ENCODE measurements at regions not wholly inside any gene's neighbourhood (a gene's known extent, or its start where the extent isn't known, plus 50 kb on each side); places are given as distances from the start of the nearest gene placed in this dataset.

GRCh38 chr21:35346697-35347096, 297.6 kb upstream of the RUNX1 start:
- Histone ChIP-seq H3K27me3 (no peaks in the 10 kb centered on the region), H3K27ac (no peak overlapping the region)
- intact Hi-C loops (cut with DNase I) = no loop called here

DNA sequence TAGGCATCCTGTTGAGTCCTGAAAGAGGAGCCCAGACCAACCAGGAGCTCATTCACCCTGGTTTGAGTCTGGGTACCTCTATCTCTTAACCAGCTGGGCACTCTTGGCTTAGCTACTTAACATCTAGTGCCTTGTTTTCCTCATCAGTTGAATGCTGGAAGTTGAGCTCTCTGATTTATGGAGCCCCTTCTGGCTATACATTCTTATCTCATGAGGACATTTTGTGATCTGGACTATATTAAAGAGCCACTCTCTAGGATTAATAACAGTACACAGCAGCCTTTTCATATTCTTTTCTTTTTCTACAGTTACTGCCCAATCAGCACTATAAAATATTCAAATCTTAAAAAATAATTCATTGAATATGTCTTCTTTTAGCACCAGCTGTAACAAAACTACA, 296.9 kb upstream of the RUNX1 start:
- TF ChIP-seq, protein P1, sequence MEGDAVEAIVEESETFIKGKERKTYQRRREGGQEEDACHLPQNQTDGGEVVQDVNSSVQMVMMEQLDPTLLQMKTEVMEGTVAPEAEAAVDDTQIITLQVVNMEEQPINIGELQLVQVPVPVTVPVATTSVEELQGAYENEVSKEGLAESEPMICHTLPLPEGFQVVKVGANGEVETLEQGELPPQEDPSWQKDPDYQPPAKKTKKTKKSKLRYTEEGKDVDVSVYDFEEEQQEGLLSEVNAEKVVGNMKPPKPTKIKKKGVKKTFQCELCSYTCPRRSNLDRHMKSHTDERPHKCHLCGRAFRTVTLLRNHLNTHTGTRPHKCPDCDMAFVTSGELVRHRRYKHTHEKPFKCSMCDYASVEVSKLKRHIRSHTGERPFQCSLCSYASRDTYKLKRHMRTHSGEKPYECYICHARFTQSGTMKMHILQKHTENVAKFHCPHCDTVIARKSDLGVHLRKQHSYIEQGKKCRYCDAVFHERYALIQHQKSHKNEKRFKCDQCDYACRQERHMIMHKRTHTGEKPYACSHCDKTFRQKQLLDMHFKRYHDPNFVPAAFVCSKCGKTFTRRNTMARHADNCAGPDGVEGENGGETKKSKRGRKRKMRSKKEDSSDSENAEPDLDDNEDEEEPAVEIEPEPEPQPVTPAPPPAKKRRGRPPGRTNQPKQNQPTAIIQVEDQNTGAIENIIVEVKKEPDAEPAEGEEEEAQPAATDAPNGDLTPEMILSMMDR (IDR thresholded peaks at IDR 0.05) = no peak
- H3K36me3 ChIP-seq = no peaks in the 10 kb centered on the region
- ATAC-seq (no peak), DNase-seq (no peak)
- no peaks in the 10 kb centered on the region for H3K27me3 ChIP-seq
- intact Hi-C loops (cut with DNase I) = no loop called here
- no peak overlapping the region for H3K4me3 ChIP-seq
- no peaks in the 10 kb centered on the region for H3K9me3 ChIP-seq
- no peaks in the 10 kb centered on the region for H3K4me1 ChIP-seq
- H3K27ac ChIP-seq = no peak overlapping the region

More at GRCh38 chr21:35346697-35347096, 297.6 kb upstream of the RUNX1 start:
- ATAC-seq = no peak
- TF ChIP-seq, protein P1 (IDR thresholded peaks at IDR 0.05) = no peak
- Histone ChIP-seq H3K36me3 (no peaks in the 10 kb centered on the region), H3K4me3 (no peak overlapping the region), H3K4me1 (no peaks in the 10 kb centered on the region), H3K9me3 (no peaks in the 10 kb centered on the region)
- DNase-seq = no peak

DNA sequence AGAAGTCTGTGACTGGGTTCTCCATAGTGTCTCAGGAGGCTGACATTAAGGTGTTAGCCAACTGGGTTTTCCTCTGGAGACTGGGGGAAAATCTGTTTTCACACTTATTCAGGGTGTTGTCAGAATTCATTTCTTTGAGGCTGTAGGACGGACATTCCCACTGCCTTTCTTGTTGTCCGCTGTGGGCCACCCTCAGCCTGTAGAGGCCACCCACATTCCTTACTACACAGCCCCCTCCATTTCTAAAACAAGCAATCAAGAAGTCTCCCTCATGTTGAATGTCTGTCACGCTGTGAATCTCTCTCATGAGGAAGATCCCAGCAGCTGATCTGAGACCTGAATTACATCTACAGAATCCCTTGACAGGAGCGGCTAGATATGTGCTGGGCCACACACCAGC, 295.5 kb upstream of the RUNX1 start:
- Histone ChIP-seq H3K4me3 (no peak overlapping the region), H3K36me3 (no peaks in the 10 kb centered on the region), H3K27ac (no peak overlapping the region), H3K27me3 (no peaks in the 10 kb centered on the region), H3K4me1 (no peaks in the 10 kb centered on the region), H3K9me3 (no peaks in the 10 kb centered on the region)
- ATAC-seq = no peak
- intact Hi-C loops (cut with DNase I) = no loop called here
- no peak for DNase-seq
- TF ChIP-seq, protein P1 (IDR thresholded peaks at IDR 0.05) = no peak

DNA sequence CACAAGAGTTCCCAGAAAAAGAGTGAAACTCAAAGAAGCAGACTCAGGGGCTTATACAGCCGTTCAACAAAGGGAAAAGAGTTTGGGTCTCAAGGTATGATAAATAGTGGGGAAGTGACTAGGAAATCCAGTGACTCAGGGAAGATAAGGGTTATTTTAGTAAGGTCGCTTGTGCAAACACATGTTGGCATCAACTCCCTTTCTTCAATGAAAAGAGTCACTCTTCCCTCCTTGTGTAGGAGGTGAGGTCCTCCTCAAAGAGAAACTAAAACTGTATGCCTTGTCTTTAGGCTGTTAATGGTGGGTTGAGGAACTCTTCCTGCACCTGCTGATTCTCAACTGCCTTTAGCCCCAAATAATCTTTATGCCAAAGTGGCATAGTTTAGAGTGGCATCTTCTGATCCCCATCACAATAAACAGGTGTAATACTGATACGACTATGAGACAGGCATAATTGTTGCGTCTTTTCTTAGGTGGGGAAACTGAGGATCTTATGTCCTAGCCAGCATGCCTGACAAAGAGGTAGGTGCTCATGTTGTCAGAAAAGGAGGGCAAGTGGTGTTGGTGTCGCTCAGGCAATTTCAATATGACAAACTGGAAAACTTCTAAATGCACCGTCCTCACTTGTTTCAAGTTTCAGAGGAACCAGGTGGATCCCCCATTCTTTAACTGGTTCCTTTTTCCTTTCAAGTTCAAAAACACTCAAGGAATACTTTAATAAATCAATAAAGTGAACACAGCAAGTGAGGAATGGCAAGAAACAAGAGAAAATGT, 294.1 kb upstream of the RUNX1 start:
- Histone ChIP-seq H3K9me3 (no peaks in the 10 kb centered on the region), H3K27ac (no peak overlapping the region), H3K4me3 (no peak overlapping the region), H3K36me3 (no peaks in the 10 kb centered on the region), H3K4me1 (no peaks in the 10 kb centered on the region), H3K27me3 (no peaks in the 10 kb centered on the region)
- TF ChIP-seq, protein P1 (IDR thresholded peaks at IDR 0.05) = no peak
- ATAC-seq (no peak), DNase-seq (no peak)
- intact Hi-C loops (cut with DNase I) = no loop called here

GRCh38 chr21:35342440-35342839, 293.3 kb upstream of the RUNX1 start:
- H3K36me3 ChIP-seq = no peaks in the 10 kb centered on the region
- no peak overlapping the region for H3K27ac ChIP-seq
- H3K27me3 ChIP-seq = no peaks in the 10 kb centered on the region
- TF ChIP-seq, protein P1 (IDR thresholded peaks at IDR 0.05) = no peak
- no peaks in the 10 kb centered on the region for H3K4me1 ChIP-seq
- ATAC-seq (no peak), DNase-seq (no peak)
- no peaks in the 10 kb centered on the region for H3K9me3 ChIP-seq
- H3K4me3 ChIP-seq = no peak overlapping the region
- intact Hi-C loops (cut with DNase I) = no loop called here

All from upper lobe of right lung (tissue), 1 donor.